ENCODE measurements at regions not wholly inside any gene's neighbourhood (a gene's known extent, or its start where the extent isn't known, plus 50 kb on each side); places are given as distances from the start of the nearest gene placed in this dataset.

GRCh38 chr6:137423451-137424168 is 70.6 kb downstream of the OLIG3 start:
- TF ChIP-seq CTCF (IDR thresholded peaks at IDR 0.05) (no peak), IRF1 (CRISPR knock-in tag; IDR thresholded peaks at IDR 0.05) (no peak), NR1H2 (CRISPR knock-in tag; IDR thresholded peaks at IDR 0.05) (no peak), RELA (CRISPR knock-in tag; IDR thresholded peaks at IDR 0.05; ENCODE audit: borderline replicate concordance) (no peak), ZNF416 (CRISPR knock-in tag; IDR thresholded peaks at IDR 0.05) (no peak)
- TF ChIP-seq, protein P1, sequence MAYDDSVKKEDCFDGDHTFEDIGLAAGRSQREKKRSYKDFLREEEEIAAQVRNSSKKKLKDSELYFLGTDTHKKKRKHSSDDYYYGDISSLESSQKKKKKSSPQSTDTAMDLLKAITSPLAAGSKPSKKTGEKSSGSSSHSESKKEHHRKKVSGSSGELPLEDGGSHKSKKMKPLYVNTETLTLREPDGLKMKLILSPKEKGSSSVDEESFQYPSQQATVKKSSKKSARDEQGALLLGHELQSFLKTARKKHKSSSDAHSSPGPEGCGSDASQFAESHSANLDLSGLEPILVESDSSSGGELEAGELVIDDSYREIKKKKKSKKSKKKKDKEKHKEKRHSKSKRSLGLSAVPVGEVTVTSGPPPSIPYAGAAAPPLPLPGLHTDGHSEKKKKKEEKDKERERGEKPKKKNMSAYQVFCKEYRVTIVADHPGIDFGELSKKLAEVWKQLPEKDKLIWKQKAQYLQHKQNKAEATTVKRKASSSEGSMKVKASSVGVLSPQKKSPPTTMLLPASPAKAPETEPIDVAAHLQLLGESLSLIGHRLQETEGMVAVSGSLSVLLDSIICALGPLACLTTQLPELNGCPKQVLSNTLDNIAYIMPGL (CRISPR knock-in tag; IDR thresholded peaks at IDR 0.05): no peak
